ENCODE measurements at regions not wholly inside any gene's neighbourhood (a gene's known extent, or its start where the extent isn't known, plus 50 kb on each side); places are given as distances from the start of the nearest gene placed in this dataset.

DNA sequence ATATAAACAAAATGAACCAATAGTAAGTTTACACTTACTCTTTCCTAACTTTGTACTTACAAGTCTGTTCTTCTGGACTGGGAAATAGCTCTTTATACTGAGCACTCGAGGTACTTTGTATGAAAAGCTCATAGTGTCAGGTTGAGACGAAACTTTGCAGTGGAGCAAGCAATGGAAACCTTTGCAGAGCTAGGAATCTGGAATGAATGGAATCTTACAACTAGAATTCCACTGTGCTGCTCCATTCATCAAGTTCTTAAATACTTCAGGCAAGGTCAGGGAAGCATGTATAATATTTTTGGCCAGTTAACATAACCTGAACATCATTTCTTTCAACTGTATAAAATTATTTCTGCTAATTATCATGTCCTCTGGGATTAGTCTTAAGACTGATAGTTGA is 1327.5 kb upstream of the FLRT2 start:
- TF ChIP-seq, protein P1, sequence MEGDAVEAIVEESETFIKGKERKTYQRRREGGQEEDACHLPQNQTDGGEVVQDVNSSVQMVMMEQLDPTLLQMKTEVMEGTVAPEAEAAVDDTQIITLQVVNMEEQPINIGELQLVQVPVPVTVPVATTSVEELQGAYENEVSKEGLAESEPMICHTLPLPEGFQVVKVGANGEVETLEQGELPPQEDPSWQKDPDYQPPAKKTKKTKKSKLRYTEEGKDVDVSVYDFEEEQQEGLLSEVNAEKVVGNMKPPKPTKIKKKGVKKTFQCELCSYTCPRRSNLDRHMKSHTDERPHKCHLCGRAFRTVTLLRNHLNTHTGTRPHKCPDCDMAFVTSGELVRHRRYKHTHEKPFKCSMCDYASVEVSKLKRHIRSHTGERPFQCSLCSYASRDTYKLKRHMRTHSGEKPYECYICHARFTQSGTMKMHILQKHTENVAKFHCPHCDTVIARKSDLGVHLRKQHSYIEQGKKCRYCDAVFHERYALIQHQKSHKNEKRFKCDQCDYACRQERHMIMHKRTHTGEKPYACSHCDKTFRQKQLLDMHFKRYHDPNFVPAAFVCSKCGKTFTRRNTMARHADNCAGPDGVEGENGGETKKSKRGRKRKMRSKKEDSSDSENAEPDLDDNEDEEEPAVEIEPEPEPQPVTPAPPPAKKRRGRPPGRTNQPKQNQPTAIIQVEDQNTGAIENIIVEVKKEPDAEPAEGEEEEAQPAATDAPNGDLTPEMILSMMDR (IDR thresholded peaks at IDR 0.05) = no peak
- TF ChIP-seq MAX (IDR thresholded peaks at IDR 0.05) = no peak
- no peak for TF ChIP-seq POLR2A (IDR thresholded peaks at IDR 0.05; ENCODE audit: low read length)
- TF ChIP-seq USF2 (IDR thresholded peaks at IDR 0.05) = no peak
- TF ChIP-seq SREBF2 (IDR thresholded peaks at IDR 0.05) = no peak
- TF ChIP-seq JUNB (IDR thresholded peaks at IDR 0.05) = no peak
- TF ChIP-seq CHD4 (IDR thresholded peaks at IDR 0.05; ENCODE audit: borderline replicate concordance) = no peak
- no peak for TF ChIP-seq REST (IDR thresholded peaks at IDR 0.05)
- TF ChIP-seq JUN (IDR thresholded peaks at IDR 0.05) = no peak
- TF ChIP-seq PBX3 (IDR thresholded peaks at IDR 0.05) = no peak
- TF ChIP-seq MAFK (IDR thresholded peaks at IDR 0.05; ENCODE audit: partially characterized antibody) = no peak
